Effector CD4-positive, alpha-beta T cell (primary cell): ENCODE measurements at regions not wholly inside any gene's neighbourhood (a gene's known extent, or its start where the extent isn't known, plus 50 kb on each side); places are given as distances from the start of the nearest gene placed in this dataset.
"Not testable (repeated sequence)": the region's sequence is repeated elsewhere in the genome, so short reads cannot be mapped to it uniquely, and the experiment has no call there.

Experiments used
- DNase-seq: peaks from one replicate; pipeline ENCODE4 v3.0.0-alpha.2; 2020

DNA sequence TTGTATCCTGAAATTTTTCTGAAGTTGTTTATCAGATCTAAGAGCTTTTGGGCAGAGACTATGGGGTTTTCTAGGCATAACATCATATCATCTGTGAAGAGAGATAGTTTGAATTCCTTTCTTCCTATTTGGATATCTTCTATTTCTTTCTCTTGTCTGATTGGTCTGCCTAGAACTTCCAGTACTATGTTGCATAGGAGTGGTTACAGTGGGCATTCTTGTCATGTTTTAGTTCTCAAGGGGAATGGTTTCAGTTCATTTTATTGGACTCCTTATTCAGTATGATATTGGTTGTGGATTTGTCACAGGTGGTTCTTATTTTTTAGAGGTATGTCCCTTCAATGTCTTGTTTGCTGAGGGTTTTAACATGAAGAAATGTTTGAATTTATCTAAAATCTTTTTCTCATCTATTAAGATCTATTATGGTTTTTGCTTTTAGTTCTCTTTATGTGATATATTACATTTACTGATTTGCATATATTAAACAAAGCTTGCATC is 286.6 kb upstream of the C1QTNF3 start:
- DNase-seq, result not testable (repeated sequence)

DNA sequence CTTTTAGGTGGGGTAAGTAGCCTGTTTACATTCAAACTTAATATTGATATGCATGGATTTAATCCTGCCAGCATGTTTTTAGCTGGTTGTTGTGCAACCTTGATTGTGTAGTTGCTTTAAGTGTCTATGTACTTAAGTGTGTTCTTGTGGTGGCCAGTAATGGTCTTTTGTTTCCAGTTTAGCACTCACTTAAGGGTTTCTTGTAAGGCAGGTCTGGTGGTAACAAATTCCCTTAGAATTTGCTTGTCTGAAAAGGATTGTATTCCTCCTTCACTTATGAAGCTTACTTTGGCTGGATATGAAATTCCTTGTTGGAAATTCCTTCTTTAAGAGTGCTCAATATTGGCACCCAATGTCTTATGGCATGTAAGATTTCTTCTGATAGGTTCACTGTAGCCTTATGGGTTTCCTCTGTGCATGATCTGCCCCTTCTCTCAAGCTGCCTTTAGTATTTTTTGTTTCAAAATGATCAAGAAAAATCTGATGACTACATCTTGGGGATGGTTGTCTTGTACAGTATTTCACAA is 289.0 kb upstream of the C1QTNF3 start:
- DNase-seq, result not testable (repeated sequence)

DNA sequence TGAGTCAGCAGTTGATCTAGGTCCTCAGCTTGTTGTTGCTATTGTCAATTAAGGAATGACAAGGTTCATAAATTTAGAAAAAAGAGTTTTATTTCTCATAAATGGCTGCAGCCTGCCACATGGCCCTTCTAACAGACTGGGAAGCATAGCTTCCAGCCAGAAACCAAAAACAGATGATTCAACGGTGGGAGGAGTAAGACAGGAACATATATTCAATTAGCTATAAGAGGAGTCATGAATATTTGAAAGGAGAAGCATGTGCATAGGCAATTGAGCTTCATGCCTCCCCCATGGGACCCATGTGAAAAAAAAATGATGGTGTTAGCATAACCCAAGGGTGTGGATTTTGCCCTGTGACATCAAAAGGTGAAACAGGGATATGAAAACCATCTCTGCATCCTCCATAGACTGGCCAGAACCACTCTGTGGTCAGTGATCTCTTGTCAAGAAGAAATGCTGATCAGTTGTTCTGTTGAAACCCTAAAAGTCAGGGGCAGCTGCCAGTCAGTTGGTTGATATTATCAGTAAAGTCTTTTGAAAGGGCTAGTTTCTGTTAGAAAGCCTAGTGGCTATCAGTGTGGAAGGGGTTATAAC is 296.5 kb upstream of the C1QTNF3 start:
- DNase-seq, result not testable (repeated sequence)

DNA sequence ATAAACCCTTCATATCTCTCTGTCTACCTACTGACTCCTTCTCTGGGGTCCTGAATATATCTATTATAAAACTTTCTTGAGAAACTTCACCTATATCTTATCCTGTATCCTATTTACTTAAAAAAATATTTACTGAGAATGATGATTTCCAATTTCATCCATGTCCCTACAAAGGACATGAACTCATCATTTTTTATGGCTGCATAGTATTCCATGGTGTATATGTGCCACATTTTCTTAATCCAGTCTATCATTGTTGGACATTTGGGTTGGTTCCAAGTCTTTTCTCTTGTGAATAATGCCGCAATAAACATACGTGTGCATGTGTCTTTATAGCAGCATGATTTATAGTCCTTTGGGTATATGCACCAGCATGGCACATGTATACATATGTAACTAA is 301.7 kb upstream of the RAI14 start:
- not testable (repeated sequence) for DNase-seq

DNA sequence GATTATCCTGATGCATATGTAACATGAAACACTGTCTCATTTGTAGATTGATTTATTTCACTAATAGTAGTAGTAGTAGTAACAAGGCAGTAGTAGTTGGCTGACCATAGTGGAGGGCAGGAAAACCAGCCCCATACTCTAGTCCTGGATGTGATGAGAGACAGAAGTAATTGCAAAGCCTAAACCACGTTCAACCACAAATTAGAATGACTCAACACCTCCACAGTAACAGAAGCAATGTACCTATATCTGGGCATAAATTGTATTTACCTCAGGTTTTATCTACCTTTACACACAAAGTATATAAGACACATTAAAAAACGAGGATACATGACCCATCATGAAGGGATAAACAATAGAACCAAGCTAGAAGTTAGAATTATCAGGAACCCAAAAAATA is 284.7 kb upstream of the RAI14 start:
- DNase-seq, result not testable (repeated sequence)

DNA sequence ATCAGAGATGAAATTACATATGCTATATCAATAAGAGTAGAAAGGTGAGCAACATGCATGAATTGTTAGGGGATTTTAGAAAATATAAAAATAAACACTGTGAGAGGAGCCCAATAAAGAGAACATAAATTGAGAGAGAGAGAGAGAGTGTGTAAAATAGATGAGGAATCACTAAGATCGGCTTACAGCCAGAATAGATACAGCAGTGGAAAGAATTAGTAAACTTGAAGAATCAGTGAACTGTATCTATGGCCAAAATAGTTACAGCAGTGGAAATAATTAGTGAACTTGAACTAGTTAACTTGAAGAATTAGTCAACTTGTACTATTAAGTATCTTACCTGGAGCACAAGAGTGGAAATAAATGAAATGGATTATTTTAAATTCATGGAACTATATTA is 284.3 kb upstream of the RAI14 start:
- DNase-seq, result not testable (repeated sequence)

DNA sequence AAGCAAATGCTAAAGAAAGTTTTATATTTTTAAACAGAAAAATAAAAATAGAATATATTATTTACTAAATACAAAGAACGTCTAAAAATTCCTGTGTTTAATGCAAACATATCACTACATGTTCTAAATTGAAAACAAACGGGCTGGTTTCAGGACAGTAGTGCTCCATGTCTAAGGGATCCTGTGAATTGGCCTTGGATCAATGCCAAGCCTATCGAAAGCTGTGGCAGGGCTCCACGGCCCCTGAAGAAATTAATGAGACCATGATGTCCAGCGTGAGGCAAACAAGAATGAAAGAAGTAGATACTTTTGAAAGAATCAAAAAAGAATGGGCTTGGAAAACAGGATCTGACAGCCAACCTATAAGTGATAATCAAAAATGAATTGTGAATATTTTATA is 283.4 kb upstream of the RAI14 start:
- DNase-seq, result not testable (repeated sequence)

DNA sequence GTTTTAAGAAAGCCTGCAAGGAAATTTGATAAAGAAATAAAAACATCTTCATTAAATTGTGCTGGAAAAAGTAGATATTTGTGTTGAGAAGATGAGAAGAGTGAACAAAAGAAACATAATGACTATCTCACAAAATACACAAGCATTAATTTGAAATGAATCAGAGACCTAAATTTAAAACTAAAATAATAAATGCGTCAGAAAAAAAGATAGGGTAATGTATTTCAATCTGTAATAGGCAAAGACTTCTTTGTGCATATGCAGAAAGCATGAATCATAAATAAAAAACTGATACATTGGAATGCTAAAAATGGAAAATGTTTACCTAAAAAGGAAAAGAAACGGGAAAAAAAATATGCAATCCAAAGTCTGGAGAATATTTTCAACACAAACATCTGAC is 278.5 kb upstream of the RAI14 start:
- not testable (repeated sequence) for DNase-seq

DNA sequence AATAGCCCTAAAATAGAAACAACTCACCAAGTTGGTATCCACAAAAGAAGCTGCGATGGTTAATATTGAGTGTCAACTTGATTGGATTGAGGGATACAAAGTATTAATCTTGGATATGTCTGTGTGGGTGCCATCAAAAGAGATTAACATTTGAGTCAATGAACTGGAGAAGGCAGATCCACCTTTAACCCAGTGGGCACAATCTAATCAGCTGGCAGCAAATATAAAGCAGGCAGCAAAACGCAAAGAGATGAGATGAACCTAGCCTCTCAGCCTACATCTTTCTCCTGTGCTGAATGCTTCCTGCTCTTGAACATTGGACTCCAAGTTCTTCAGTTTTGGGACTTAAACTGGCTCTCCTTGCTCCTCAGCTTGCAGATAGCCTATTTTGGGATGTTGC is 277.6 kb upstream of the RAI14 start:
- DNase-seq, result not testable (repeated sequence)

DNA sequence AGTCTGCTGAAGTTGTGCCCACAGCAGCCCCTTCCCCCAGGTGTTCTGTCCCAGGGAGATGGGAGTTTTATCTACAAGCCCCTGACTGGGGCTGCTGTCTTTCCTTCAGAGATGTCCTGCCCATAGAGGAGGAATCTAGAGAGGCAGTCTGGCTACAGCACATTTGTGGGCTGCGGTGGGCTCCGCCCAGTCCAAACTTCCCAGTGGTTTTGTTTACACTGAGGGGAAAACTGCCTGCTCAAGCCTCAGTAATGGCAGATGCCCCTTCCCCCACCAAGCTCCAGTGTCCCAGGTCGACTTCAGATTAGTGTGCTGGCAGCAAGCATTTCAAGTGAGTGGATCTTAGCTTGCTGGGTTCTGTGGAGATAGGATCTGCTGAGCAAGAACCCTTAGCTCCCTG is 267.4 kb upstream of the RAI14 start:
- DNase-seq, result not testable (repeated sequence)

DNA sequence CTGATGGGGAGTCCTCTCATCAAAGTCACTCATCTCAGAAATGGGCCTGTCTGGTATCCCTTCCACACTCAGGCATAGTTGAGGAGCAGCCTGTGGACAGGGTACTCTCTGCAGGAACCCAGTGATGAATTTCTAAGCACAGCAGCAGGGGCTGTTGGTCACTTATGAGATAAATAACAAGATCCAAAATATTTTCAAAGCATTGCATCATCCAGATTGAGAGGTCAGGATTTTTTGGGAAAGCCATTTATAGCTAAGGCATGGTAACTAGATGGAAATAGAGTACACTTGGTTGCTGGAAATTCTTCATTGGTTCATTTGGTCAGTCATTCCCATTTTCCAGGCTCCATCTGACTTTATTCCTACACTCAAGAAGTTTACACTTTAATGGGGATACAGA is 246.8 kb upstream of the RAI14 start:
- no peak for DNase-seq

DNA sequence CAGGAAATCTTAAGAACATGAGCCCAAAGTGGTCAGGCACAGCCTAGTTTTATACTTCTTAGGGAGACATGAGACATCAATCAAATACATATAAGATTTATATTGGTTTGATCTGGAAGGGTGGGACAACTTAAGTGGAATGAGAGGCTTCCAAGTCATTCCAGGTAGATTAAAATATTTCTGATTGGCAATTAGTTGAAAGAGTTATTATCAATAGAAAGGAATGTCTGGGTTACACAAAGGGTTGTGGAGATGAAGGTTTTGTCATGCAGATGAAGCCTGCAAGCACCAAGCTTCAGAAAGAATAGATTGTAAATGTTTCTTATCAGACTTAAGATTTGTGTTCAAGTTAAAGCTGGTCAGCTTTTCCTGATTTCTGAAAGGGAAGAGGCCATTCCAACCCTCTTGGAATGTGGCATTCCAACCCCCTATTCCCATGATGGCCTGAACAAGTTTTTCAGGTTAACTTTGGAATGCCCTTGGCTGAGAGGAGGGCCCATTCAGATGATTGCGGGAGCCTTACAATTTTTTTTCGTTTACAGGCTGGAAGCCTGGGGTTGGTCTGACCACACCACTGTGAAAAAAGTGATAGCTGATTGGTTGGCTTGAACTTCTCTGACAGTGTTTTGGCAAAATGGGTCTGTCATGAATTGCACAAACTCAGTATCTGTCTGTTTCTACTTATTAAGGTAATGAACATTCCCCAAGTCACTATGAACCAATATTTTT is 245.6 kb upstream of the RAI14 start:
- no peak for DNase-seq

DNA sequence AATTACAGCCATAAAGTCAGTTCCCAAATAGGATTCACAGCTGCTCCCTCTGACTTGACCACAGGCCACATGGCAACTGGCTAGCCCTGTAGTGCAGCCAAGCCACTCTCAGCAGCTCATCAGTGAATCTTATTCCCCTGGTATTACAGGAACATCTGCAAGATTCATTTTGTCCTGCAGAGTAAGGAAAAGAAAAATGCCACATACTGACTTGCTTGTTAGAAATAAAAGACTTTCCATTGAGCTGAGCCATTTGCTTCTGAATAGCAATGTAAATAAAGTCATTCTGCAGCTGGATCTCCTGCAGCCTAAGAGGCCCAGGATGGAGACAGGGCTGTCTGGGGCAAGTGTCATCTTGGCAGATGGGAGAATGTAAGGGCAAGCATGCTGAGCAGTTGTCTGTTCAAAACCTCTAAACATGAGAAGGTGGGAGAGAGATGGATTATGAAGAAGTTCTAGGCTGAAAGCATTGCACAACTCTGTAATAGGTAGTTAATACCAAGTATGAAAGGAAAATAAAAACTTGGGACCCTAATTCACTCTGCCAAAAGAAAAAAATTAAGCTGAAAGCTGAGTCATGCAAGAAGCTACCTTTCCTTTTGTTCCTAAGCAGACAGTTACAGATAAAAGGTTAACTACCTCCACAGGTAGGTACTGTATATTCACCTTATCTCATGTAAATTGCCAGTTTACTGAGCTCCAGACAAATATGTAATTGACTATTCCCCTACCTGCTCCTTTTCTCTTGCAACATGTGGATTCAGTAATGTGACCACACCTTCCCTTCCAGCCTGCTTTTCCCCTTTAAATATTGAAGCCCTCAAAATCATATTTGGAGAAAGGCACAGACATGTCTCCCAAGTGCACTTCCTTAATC is 244.4 kb upstream of the RAI14 start:
- no peak for DNase-seq

DNA sequence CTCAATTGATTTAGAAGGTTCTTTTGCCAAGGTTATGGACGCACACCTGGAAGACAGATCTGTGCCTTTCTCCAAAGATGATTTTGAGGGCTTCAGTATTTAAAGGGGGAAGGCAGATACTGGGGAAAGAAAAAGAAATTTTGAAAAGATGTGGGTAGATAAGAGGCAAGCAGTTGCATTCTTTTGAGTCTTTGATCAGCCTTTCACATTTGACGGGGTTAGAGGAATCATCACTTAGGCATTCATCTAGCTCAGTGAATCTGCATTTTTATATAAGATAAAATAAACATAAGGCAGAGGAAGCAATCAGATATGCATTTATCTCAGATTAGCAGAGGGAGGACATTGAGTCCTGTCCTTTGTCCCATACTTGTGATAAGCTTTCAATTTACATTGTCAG is 243.4 kb upstream of the RAI14 start:
- no peak for DNase-seq

DNA sequence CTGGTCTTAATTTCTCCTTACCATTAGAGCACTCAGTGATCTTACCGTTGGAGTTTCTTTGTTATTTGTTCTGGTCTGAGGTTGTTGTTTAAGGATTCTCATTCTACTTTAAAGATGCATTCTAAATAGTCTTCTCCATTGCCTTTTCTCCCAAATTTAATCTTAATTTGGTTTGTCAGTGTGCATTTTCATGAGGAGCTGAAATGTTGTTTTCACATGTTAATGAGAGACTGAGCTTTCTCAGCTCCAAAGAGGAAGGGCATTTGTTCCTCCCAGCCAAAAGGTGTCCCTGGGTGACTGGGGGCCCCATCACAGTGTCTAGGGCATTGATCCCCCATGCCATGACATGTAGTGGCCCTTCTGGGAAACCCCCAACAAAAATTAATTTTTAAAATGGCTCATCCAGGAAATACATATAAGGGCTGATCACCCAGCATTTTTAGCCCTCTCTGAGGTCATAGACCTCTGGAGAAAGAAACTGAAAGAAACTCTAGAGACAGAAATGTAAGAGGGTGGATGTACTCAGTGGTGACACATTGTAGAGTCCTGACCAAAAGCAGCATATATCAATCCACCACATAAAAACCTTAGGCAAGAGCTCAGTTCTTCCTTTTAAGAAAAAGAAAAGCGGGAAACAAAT is 240.4 kb upstream of the RAI14 start:
- no peak for DNase-seq

DNA sequence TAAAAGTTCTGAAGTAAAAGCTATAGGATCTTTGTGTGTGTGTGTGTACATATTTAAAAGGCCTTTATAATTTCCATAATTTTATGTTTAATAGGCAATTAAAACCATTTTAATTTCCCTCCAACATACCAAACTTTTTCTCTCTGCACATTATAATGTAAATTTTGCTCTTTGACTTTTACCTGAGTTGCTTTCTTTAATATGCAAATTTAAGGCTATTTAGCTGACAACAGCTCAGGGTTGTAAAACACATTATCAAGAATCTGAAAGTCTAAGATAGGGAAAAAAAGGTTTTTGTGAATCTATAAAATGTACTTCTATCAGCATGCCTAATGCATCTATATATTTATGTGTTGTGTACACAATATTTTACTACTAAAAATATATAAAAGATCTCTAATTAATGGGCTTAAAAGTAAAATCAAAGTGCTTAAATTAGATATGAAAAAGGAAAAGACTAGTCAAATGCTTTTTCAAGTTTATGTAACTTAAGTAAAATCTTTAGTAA is 239.6 kb upstream of the RAI14 start:
- DNase-seq, result no peak

DNA sequence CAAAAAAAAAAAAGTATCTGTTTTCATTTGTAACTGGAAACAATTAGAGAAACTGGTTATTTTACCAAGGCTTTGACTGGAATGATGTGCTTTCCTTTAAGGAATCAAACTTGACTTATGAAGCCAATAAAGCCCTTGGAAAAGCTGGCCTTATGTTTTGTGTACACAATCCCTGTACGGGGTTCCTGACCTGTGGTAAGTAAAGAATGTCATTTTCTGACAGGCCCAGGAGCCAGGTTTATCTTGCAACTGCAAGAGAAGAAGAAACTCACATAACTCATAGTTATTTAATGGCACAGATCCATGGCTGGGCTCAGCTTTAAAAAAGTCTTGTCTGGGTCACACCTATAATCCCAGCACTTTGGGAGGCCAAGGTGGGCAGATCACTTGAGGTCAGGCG is 235.9 kb upstream of the RAI14 start:
- DNase-seq, result not testable (repeated sequence)

DNA sequence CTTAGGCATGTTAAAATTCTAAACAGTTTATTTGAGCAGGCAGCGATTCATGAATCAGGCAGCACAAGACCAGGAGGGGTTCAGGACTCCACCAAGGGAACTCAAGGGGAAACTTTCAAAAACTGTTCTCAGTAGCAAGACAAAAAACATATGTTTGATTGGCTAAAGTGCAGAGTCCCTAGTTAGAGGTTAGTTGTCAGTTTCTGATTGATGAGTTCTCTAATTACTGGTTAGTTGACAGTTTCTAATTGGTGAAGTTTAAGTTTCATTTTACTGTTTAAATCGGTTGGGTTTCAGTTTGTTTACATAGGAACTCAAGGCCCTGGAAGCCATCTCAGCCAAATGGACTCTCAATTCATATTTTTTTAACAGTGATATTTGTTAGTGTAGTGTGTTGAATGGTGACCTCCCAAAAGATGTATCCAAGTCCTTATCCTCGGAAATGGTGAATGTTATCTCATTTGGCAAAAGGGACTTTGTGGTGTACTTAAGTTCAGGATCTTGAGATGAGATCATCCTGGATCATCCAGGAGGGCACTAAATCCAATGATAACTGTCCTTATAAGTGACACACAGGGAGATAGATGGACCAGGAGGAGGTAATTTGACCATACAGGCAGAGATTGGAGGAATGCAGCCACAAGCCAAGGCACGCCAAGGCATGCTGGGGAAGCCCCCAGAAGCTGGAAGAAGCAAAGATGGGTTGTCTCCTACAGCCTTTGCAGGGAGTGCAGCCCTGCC is 219.2 kb upstream of the RAI14 start:
- no peak for DNase-seq

DNA sequence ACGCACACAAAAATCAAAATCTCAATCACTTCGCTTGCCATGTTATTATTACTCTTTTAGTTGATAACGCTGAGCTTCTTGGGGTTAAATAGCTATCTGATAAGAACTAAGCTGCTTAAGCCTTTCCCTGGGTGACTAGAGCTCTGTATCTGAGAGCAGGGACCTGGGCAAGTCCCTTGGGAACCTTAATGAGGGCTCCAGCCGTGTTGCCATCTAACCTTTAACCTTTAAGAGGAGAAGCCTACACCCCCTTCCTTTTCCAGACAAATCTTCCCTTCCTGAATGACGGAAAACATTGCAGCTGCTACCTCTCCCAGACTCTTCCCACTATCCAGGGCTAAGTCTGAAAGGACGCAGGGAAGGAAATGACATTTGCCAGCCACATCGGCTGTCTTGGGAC is 216.5 kb upstream of the RAI14 start:
- no peak for DNase-seq

DNA sequence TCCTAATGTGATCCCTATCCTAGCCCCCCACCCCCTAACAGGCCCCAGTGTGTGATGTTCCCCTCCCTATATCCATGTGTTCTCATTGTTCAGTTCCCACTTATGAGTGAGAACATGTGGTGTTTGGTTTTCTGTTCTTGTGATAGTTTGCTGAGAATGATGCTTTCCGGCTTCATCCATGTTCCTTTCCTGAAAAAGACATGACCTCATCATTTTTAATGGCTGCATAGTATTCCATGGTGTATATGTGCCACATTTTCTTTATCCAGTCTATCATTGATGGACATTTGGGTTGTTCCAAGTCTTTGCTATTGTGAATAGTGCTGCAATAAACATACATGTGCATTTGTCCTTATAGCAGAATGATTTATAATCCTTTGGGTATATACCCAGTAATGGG is 214.4 kb upstream of the RAI14 start:
- DNase-seq, result not testable (repeated sequence)

DNA sequence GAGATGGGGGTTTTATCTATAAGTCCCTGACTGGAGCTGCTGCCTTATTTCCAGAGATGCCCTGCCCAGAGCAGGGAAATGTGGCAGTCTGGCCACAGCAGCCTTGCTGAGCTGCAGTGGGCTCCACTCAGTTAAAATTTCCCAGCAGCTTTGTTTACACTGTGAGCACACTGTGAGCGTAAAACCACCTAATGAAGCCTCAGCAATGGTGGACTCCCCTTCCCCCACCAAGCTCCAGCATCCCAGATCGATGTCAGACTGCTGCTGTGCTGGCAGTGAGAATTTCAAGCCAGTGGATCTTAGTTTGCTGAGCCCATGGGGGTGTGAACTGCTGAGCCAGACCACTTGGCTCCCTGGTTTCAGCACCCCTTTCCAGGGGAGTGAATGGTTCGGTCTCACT is 208.7 kb upstream of the RAI14 start:
- DNase-seq, result no peak

DNA sequence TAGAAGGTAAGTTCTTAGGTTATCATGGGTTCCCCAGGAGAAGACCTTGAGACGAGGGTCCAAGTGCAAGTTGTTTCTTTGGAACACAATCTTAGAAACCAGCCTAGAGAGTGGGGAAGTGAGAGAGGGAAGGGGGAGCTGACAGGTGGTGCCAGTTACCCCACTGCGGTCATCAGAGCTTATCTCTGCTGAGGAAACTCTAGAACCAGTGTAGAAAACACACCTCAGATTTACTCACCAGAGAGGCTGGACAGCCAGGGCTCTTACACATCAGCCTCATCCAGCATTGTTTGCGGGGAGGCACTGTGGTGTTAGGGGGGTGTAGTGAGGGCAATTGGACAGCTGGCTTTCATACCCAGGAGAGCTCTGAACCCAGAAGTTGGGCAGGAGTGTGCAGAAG is 206.5 kb upstream of the RAI14 start:
- no peak for DNase-seq
